Effector memory CD8-positive, alpha-beta T cell (primary cell): ENCODE measurements at regions not wholly inside any gene's neighbourhood (a gene's known extent, or its start where the extent isn't known, plus 50 kb on each side); places are given as distances from the start of the nearest gene placed in this dataset.
"Not testable (repeated sequence)": the region's sequence is repeated elsewhere in the genome, so short reads cannot be mapped to it uniquely, and the experiment has no call there.

Source experiments
- ATAC-seq: fragments of 150-1000 bp; cut with Tn5 transposase; replicated peaks from 2 replicates; pipeline ENCODE4 v1.10.0; 2021; ENCODE audit warnings: mild to moderate bottlenecking, moderate library complexity
- DNase-seq, 3 experiments: peaks; one replicate each; pipeline ENCODE4 v3.0.0; 2021
- H3K27ac Mint-ChIP-seq, 2 donors: one replicate each; pipeline ENCODE4 v1.8.0; 2022; ENCODE audit warnings: mild to moderate bottlenecking in 2 of 2, mixed read lengths in 2 of 2, moderate library complexity in 2 of 2
- H3K27me3 Mint-ChIP-seq, 2 donors: one replicate each; pipeline ENCODE4 v1.8.0; 2022; ENCODE audit warnings: mixed read lengths in 2 of 2
- H3K36me3 Mint-ChIP-seq: one replicate; pipeline ENCODE4 v1.8.0; 2022; ENCODE audit warnings: mild to moderate bottlenecking, moderate library complexity, mixed read lengths; ENCODE audit not compliant: insufficient read depth
- H3K4me1 Mint-ChIP-seq, 2 donors: one replicate each; pipeline ENCODE4 v1.8.0; 2022; ENCODE audit warnings: low read depth in 2 of 2, mixed read lengths in 2 of 2
- H3K4me3 Mint-ChIP-seq, 2 donors: one replicate each; pipeline ENCODE4 v1.8.0; 2022; ENCODE audit warnings: mild to moderate bottlenecking in 2 of 2, mixed read lengths in 2 of 2, moderate library complexity in 2 of 2
- H3K9me3 Mint-ChIP-seq, 2 donors: one replicate each; pipeline ENCODE4 v1.8.0; 2022; ENCODE audit warnings: mixed read lengths in 2 of 2

DNA sequence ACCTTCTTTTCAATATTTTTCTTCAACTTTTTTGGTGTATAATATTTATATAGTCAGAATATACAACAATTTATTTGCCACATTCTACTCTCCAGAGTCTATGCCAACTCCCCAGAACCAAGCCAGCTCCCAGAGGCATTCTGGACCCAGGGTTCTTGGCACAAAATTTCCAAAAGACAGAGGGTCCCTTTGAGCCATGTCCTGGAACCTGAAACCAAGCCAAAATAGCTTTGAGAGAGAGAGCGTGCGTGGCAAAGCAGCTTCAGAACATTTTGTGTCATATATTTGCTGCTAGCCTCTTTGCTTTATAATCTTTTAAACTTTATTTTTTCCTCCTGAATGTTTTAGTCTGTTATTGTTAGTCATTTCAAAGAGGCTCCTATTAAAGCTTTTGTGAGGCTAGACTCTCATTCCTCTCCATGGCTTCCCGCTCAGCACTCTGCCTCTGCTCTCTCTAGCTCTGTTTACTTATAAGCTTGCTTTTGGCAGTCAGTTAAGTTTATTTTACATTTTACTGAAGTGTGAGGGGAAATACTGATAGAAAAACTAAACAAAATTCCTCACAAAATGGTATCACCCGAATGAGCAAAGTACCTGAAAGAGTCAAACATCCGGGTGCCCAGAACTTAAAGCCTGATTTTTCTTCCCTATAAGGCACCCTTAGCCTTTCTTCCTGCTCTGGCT is 605.1 kb upstream of the ID4 start:
- no peaks in the 10 kb centered on the region for H3K36me3 Mint-ChIP-seq
- no peak overlapping the region for H3K4me3 Mint-ChIP-seq
- no peak for ATAC-seq
- H3K4me1 Mint-ChIP-seq = no peaks in the 10 kb centered on the region
- no peaks in the 10 kb centered on the region for H3K27me3 Mint-ChIP-seq
- DNase-seq = no peak
- peaks cover 0 to 4% of the 10 kb centered on the region in 2 donors for H3K9me3 Mint-ChIP-seq
- H3K27ac Mint-ChIP-seq = no peak overlapping the region

DNA sequence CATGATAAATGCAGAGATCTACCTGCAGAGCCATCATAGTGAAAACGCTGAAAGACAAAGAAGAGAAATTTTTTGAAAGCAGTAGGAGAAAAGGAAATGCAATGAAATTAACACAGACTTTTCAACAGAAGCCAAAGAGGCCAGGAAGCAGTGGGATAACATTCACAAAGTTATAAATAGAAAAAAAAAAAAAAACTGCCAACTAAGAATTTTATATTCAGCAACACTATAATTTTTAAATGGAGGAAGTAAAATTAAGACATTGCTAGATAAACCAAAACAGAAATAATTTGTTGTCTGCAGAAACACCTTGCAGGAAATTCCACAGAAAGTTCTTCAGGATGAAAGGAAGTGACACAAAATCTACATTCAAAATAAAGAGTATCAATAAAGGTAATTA is 591.5 kb upstream of the ID4 start:
- ATAC-seq = no peak
- H3K4me3 Mint-ChIP-seq = no peak overlapping the region
- no peaks in the 10 kb centered on the region for H3K36me3 Mint-ChIP-seq
- no peaks in the 10 kb centered on the region for H3K27me3 Mint-ChIP-seq
- H3K9me3 Mint-ChIP-seq = peaks cover 22 to 35% of the 10 kb centered on the region in 2 donors
- no peak for DNase-seq
- H3K4me1 Mint-ChIP-seq = no peaks in the 10 kb centered on the region
- no peak overlapping the region for H3K27ac Mint-ChIP-seq

DNA sequence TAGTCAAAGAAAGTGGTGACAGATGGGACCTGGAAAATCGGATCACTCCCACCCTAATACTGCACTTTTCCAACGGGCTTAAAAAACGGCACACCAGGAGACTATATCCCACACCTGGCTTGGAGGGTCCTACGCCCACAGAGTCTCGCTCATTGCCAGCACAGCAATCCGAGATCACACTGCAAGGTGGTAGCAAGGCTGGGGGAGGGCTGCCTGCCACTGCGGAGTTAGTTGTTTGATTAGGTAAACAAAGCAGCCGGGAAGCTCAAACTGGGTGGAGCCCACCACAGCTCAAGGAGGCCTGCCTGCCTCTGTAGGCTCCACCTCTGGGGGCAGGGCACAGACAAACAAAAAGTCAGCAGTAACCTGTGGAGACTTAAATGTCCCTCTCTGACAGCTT is 590.0 kb upstream of the ID4 start:
- not testable (repeated sequence) for H3K4me3 Mint-ChIP-seq, H3K4me1 Mint-ChIP-seq, H3K27ac Mint-ChIP-seq, H3K36me3 Mint-ChIP-seq, H3K27me3 Mint-ChIP-seq, ATAC-seq, DNase-seq
- peaks cover 15 to 23% of the 10 kb centered on the region in 2 donors for H3K9me3 Mint-ChIP-seq

DNA sequence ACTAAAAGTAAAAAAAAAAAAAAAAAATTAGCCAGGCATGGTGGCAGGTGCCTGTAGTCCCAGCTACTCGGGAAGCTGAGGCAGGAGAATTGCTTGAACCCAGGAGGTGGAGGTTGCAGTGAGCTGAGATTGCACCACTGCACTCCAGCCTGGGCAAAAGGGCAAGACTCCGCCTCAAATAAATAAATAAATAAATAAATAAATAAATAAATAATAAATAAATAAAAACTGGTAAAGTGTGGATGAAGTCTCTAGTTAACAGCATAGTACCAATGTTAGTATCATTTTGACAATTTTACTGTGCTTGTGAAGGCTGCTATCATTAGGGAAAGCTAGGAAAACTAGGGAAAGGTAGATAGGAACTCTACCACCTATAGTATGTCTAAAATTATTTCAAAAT is 581.0 kb upstream of the ID4 start:
- not testable (repeated sequence) for ATAC-seq, H3K36me3 Mint-ChIP-seq, H3K4me3 Mint-ChIP-seq, DNase-seq, H3K9me3 Mint-ChIP-seq, H3K27ac Mint-ChIP-seq, H3K27me3 Mint-ChIP-seq, H3K4me1 Mint-ChIP-seq

DNA sequence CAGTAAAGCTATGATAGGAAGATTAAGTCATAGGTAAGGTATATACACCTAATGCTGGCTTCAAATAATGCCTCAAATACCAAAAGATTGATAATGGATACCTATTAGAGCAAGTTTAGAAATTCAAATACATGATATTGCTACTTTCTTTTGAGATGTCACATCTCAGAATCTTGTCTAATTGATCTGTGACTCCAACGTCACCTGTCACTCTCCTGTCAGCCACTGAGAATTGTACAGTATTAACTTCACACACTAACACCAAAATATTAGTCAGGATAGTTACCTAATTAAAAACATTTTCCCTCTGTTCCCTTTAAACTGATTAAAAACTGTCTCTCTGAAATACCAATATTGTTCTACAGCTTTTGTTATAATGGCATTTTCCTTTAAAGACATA is 575.5 kb upstream of the ID4 start:
- H3K9me3 Mint-ChIP-seq = peaks cover 2 to 5% of the 10 kb centered on the region in 2 donors
- no peaks in the 10 kb centered on the region for H3K36me3 Mint-ChIP-seq
- H3K4me3 Mint-ChIP-seq = no peak overlapping the region
- H3K4me1 Mint-ChIP-seq = no peaks in the 10 kb centered on the region
- no peaks in the 10 kb centered on the region for H3K27me3 Mint-ChIP-seq
- no peak overlapping the region for H3K27ac Mint-ChIP-seq
- DNase-seq = no peak
- ATAC-seq = no peak

DNA sequence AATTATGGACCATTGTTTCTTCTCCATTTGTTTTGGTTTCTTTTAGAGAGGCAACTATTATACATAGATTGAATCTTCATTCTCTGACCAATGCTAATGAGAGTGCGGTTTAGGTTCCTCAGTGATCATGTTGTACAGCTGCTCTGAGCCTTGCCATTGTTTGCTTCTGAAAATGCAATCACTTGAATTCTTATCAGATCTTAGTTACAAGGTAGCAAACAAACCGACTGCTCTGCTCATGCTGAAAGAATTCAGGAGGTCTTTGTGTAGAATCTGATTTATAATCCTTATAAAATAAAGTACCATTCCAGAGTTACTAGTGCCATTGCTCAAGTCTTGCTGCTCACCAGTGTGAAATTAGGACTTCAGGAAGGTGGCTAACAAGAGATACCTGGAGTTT is 569.1 kb upstream of the ID4 start:
- no peaks in the 10 kb centered on the region for H3K4me1 Mint-ChIP-seq
- ATAC-seq (no peak), DNase-seq (no peak)
- H3K27me3 Mint-ChIP-seq = no peaks in the 10 kb centered on the region
- H3K36me3 Mint-ChIP-seq = no peaks in the 10 kb centered on the region
- H3K4me3 Mint-ChIP-seq = no peak overlapping the region
- peaks cover 12 to 14% of the 10 kb centered on the region in 2 donors for H3K9me3 Mint-ChIP-seq
- no peak overlapping the region for H3K27ac Mint-ChIP-seq

DNA sequence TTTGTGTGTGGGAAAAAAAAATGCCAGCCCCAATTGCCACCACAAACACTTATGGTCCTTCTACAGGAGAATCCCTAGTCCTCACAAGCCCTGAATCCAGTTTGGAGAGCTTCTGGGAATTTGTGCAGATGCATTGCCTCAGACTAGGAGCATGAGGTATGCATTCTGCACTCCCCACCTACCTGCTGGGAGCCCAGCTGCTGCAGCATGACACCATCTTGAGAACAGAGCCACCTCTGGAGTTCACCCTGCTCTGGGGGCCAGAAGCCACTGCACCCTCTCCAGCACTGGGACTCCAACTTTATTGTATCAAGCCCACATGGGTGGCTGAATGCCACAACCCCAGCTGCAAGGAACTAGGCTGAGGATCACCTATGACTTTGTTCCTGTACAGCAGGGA is 568.5 kb upstream of the ID4 start:
- no peak for ATAC-seq
- H3K4me3 Mint-ChIP-seq = no peak overlapping the region
- no peaks in the 10 kb centered on the region for H3K27me3 Mint-ChIP-seq
- peaks cover 12 to 14% of the 10 kb centered on the region in 2 donors for H3K9me3 Mint-ChIP-seq
- H3K36me3 Mint-ChIP-seq = no peaks in the 10 kb centered on the region
- no peak for DNase-seq
- H3K27ac Mint-ChIP-seq = no peak overlapping the region
- no peaks in the 10 kb centered on the region for H3K4me1 Mint-ChIP-seq

DNA sequence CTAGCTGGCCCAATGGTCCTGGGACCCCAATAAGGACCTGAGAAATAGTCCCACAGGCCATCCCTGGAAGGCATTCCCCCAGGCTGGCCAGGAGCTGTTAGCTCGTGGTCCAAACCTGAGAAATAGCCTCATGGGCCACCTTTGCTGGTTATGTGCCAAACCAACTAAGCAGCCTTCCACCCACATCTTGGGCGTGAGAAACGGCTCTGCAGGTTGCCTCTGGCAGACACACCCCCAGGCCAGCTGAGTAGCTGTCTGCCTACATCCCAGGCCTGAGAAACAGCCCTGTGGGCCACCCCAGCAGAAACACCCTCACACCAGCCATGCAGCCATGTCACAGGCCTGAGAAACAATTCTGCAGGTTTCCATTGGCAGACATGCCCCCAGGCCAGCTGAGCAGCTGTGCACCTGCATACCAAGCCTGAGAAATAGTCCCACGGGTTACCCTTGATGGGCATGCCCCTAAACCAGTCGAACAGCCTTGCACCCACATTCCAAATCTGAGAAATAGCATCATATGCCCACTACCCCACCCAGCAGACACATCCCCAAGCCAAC is 567.8 kb upstream of the ID4 start:
- Mint-ChIP-seq H3K27ac (no peak overlapping the region), H3K4me1 (no peaks in the 10 kb centered on the region), H3K36me3 (no peaks in the 10 kb centered on the region), H3K27me3 (no peaks in the 10 kb centered on the region), H3K4me3 (no peak overlapping the region), H3K9me3 (peaks cover 12 to 14% of the 10 kb centered on the region in 2 donors)
- DNase-seq (no peak), ATAC-seq (no peak)

DNA sequence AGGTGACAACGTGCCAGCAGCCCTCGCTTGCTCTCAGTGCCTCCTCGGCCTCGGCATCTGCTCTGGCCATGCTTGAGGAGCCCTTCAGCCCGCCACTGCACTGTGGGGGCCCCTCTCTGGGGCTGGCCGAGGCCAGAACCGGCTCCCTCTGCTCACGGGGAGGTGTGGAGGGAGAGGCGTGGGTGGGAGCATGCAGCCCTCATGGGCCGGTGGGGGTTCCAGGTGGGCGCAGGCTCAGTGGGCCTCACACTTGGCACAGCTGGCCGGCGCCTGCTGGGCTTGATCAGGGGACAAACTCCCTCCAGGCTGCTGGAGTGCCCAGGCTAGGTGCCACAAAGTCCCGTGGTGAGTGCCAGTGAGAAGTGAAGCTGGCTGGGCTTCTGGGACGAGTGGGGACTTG is 566.6 kb upstream of the ID4 start:
- H3K36me3 Mint-ChIP-seq = no peaks in the 10 kb centered on the region
- H3K4me3 Mint-ChIP-seq = no peak overlapping the region
- no peak for ATAC-seq
- H3K27me3 Mint-ChIP-seq = no peaks in the 10 kb centered on the region
- peaks cover 12 to 14% of the 10 kb centered on the region in 2 donors for H3K9me3 Mint-ChIP-seq
- H3K4me1 Mint-ChIP-seq = no peaks in the 10 kb centered on the region
- no peak for DNase-seq
- no peak overlapping the region for H3K27ac Mint-ChIP-seq

DNA sequence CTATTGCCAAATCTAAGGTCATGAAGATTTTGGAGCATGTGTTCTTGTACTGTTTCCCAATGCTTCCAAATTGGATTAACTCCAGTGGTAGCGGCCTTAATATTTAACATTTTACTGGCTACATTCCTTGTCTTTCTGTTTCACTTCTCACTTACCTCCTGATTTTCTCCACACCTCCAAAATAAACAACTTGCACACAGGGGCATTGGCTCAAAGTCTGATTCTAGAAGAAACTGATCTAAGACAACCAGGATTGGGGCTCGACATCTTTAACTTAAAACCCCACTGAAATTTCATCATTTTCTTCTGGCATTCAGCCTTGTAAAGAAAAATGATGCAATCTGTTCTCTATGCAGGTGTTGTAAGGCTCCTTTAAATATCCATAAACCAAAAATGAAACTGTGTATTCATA is 557.9 kb upstream of the ID4 start:
- Mint-ChIP-seq H3K4me1 (no peaks in the 10 kb centered on the region), H3K4me3 (no peak overlapping the region), H3K36me3 (no peaks in the 10 kb centered on the region), H3K27me3 (no peaks in the 10 kb centered on the region), H3K27ac (no peak overlapping the region), H3K9me3 (peaks cover 0 to 5% of the 10 kb centered on the region in 2 donors)
- no peak for DNase-seq
- no peak for ATAC-seq

DNA sequence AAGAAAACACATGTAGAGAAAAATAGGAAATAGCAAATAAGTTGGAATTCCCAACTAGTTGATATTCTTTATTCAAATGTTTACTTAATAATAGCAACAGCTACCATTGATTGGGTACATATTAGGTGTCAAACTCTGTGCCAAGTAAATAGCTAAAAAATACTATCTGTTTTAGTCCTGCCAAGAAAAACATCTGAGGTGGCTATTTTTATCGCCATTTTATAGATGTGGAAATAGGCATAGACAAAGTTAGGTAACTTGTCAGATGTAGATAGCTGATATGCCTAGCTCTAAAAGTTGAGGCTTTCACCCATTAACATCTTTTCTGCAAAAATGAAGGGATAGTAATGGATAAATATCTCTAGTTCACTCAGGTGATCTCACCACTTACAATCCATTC is 549.2 kb upstream of the ID4 start:
- no peaks in the 10 kb centered on the region for H3K27me3 Mint-ChIP-seq
- DNase-seq (no peak), ATAC-seq (no peak)
- peaks cover 0 to 1% of the 10 kb centered on the region in 2 donors for H3K9me3 Mint-ChIP-seq
- no peak overlapping the region for H3K27ac Mint-ChIP-seq
- no peaks in the 10 kb centered on the region for H3K4me1 Mint-ChIP-seq
- H3K4me3 Mint-ChIP-seq = no peak overlapping the region
- no peaks in the 10 kb centered on the region for H3K36me3 Mint-ChIP-seq

DNA sequence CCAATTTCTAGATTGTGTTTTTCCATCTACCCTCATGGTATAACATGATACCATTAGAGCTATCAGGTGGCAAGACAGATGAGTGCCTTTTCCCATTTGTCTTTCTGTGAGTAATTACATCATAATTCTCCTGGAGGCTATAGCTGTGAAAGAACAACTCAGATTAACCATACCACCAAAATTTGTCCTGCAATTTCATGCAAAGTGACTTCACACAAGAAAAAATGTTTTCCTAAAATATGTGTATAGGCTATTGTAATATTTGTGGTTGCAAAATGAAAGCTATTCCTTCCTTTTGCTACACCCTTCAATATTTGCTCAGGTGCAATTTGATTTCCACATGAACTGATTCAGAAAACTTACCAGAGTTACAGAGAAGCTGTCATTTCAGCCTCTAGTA is 547.7 kb upstream of the ID4 start:
- ATAC-seq = no peak

DNA sequence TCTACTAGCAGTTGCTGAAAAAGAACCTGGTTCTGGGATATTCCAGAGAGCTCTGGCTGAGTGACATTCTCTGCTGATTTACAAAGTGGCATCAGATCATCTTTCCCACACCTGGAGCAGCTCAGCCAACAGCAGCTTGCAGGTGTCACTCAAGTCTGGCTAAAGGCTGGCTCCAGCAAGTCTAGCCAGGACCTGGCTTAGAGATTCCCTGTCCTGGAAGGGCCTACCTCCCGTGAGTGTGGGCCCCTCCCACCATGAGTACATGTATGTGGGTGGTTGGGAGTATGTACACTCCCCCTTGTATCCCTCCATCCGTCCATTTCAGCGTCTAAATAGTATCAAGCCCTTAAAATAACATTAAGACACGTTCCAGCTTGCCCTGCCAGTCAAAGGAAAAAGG is 539.3 kb upstream of the ID4 start:
- no peak overlapping the region for H3K27ac Mint-ChIP-seq
- no peaks in the 10 kb centered on the region for H3K36me3 Mint-ChIP-seq
- no peak overlapping the region for H3K4me3 Mint-ChIP-seq
- DNase-seq (no peak), ATAC-seq (no peak)
- H3K9me3 Mint-ChIP-seq = peaks cover 5 to 6% of the 10 kb centered on the region in 2 donors
- H3K4me1 Mint-ChIP-seq = no peaks in the 10 kb centered on the region
- no peaks in the 10 kb centered on the region for H3K27me3 Mint-ChIP-seq

More for the DNA sequence above, 547.7 kb upstream of the ID4 start:
- DNase-seq = no peak
- H3K36me3 Mint-ChIP-seq = no peaks in the 10 kb centered on the region
- H3K27me3 Mint-ChIP-seq = no peaks in the 10 kb centered on the region
- H3K4me3 Mint-ChIP-seq = no peak overlapping the region
- no peak overlapping the region for H3K27ac Mint-ChIP-seq
- H3K4me1 Mint-ChIP-seq = no peaks in the 10 kb centered on the region
- peaks cover 0 to 1% of the 10 kb centered on the region in 2 donors for H3K9me3 Mint-ChIP-seq

DNA sequence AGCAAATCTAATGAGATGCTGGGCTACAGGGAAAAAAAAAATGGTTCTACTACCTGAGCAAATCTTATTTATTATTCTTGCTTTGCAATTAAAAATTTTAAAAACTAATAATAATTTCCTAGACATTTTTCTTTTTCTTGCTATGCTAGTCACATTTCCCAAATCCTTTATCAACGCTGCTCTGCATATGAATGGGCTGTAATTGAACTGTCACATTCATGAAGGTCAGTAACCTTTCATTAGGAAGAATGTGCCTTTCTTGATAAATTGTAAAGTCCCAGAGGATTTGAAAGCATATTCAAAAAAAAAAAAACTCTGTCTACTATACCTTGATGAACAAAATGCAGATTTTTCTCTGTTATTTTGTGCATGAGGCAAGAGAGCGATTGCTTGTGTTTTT is 538.7 kb upstream of the ID4 start:
- no peak overlapping the region for H3K4me3 Mint-ChIP-seq
- no peaks in the 10 kb centered on the region for H3K36me3 Mint-ChIP-seq
- no peaks in the 10 kb centered on the region for H3K4me1 Mint-ChIP-seq
- H3K9me3 Mint-ChIP-seq = peaks cover 6% of the 10 kb centered on the region in 2 donors
- ATAC-seq = no peak
- H3K27ac Mint-ChIP-seq = no peak overlapping the region
- DNase-seq = no peak
- no peaks in the 10 kb centered on the region for H3K27me3 Mint-ChIP-seq
